K562 (cell line): ENCODE measurements at regions not wholly inside any gene's neighbourhood (a gene's known extent, or its start where the extent isn't known, plus 50 kb on each side); places are given as distances from the start of the nearest gene placed in this dataset.

Experiments
- ATAC-seq: fragments of 200-7000 bp; cut with Tn5 transposase; 3 replicates; pipeline ENCODE4 v1.9.1; 2020; ENCODE audit warnings: moderate library complexity
- BruUV-seq: library from RNA; stranded (reverse); fragments of 400-500 nt; replicated peaks from 2 replicates; lab custom pipeline; 2021; lab: Mats Ljungman, UMichigan
- CTCF ChIA-PET: fragments of 300-600 bp; formaldehyde crosslinking; extraction: SDS; loops from one replicate; lab custom pipeline; 2021; ENCODE audit warnings: low intra/inter-chr PET ratio; lab: Yijun Ruan, JAX
- POLR2A ChIA-PET: fragments of 300-600, 350-650 bp; sonication (Branson Sonifier 250); formaldehyde crosslinking; extraction: SDS; loops from one replicate; lab custom pipeline; 2021; ENCODE audit warnings: antibody characterized with exemption, inconsistent platforms; lab: Yijun Ruan, JAX
- DNase-seq, 4 experiments: peaks; one replicate each; pipeline versions ENCODE4 v3.0.0 to v3.0.0-alpha.2; 2011 to 2018; ENCODE audit warnings: low spot score in 3 of 4, mixed read lengths in 3 of 4; ENCODE audit errors: extremely low read depth in 1 of 4
- FAIRE-seq: peaks from 2 replicates; lab custom pipeline; 2011; peaks lifted over from hg19 to GRCh38; lab: Jason Lieb, UNC
- H2AFZ ChIP-seq: 2 replicates; pipeline ENCODE4 v1.6.0; 2011; ENCODE audit warnings: low read depth, low read length, control low read depth, inconsistent platforms
- H3K27ac ChIP-seq: fragments of 200-600 bp; 3 replicates; pipeline ENCODE4 v1.8.0; 2011; ENCODE audit warnings: low read depth, mild to moderate bottlenecking, control low read depth, inconsistent platforms, low read length, moderate library complexity, mixed read lengths; ENCODE audit errors: extremely low read depth
- H3K27me3 ChIP-seq, 2 experiments: fragments of 300-600 bp in 1 of 2; 2 replicates in 1 of 2; 3 replicates in 1 of 2; pipeline versions ENCODE4 v1.6.0 to v1.8.0; 2011; ENCODE audit warnings: inconsistent platforms in 2 of 2, low read length in 2 of 2, mild to moderate bottlenecking in 1 of 2, mixed read lengths in 1 of 2, moderate library complexity in 1 of 2; ENCODE audit not compliant: control insufficient read depth in 2 of 2, insufficient read depth in 2 of 2
- H3K36me3 ChIP-seq: fragments of 300-600 bp; 3 replicates; pipeline ENCODE4 v1.8.0; 2011; ENCODE audit warnings: mild to moderate bottlenecking, low read length, inconsistent platforms; ENCODE audit not compliant: control insufficient read depth, insufficient read depth
- H3K4me1 ChIP-seq, 2 experiments: fragments of 200-600 bp in 1 of 2; replicated peaks in 1 of 2; 2 replicates in 1 of 2; 3 replicates in 1 of 2; pipeline versions ENCODE4 v1.5.1 to v1.8.0; 2011; ENCODE audit warnings: inconsistent platforms in 2 of 2, low read length in 2 of 2, mild to moderate bottlenecking in 1 of 2, mixed read lengths in 1 of 2, moderate library complexity in 1 of 2; ENCODE audit not compliant: control insufficient read depth in 2 of 2, insufficient read depth in 2 of 2
- H3K4me2 ChIP-seq: 2 replicates; pipeline ENCODE4 v1.6.1; 2011; ENCODE audit warnings: low read length, control low read depth, inconsistent platforms, mixed read lengths; ENCODE audit not compliant: insufficient read depth
- H3K4me3 ChIP-seq: fragments of 200-600 bp; sonication (generic), shearing (Covaris generic); 2 replicates; pipeline ENCODE4 v1.5.1; 2016; ENCODE audit warnings: control low read depth, inconsistent platforms
- H3K79me2 ChIP-seq: fragments of 200-600 bp; 3 replicates; pipeline ENCODE4 v1.8.0; 2011; ENCODE audit warnings: low read length, inconsistent platforms; ENCODE audit not compliant: control insufficient read depth, insufficient read depth
- H3K9ac ChIP-seq, 2 experiments: 2 replicates each; pipeline versions ENCODE4 v1.6.0 to v1.6.1; 2011; ENCODE audit warnings: low read depth in 2 of 2, low read length in 2 of 2, control low read depth in 1 of 2, inconsistent platforms in 1 of 2, mild to moderate bottlenecking in 1 of 2, mixed read lengths in 1 of 2; ENCODE audit not compliant: insufficient read depth in 1 of 2
- H3K9me1 ChIP-seq: one replicate; pipeline ENCODE4 v1.6.0; 2011; ENCODE audit warnings: inconsistent platforms, mild to moderate bottlenecking, low read length, moderate library complexity; ENCODE audit not compliant: control insufficient read depth, insufficient read depth
- H3K9me3 ChIP-seq: replicated peaks from 2 replicates; pipeline ENCODE4 v1.5.1; 2011; ENCODE audit warnings: low read depth, low read length, inconsistent platforms; ENCODE audit not compliant: control insufficient read depth, insufficient read depth
- H4K20me1 ChIP-seq: replicated peaks from 2 replicates; pipeline ENCODE4 v1.6.1; 2011; ENCODE audit warnings: low read length, inconsistent platforms, mixed read lengths; ENCODE audit not compliant: control insufficient read depth, insufficient read depth
- POLR2AphosphoS5 ChIP-seq: IDR thresholded peaks from 2 replicates; pipeline ENCODE4 v1.6.1; 2011; ENCODE audit warnings: mild to moderate bottlenecking, low read depth, low read length, moderate library complexity; ENCODE audit not compliant: control insufficient read depth, insufficient read depth
- ZNF217 ChIP-seq: sonication (generic); formaldehyde crosslinking; IDR thresholded peaks from 2 replicates; pipeline ENCODE4 v1.8.0; 2022; ENCODE audit warnings: mild to moderate bottlenecking, missing genetic modification reagents
- WGBS: fragments of 100-300 bp; shearing (Covaris generic); methylation state at CpG from one replicate; pipeline ENCODE4 v1.1.6; 2016; ENCODE audit warnings: low coverage, mixed read lengths; ENCODE audit not compliant: insufficient coverage; ENCODE audit errors: missing lambda C conversion rate; 5-methylcytosine and 5-hydroxymethylcytosine counted together
- in situ Hi-C: fragments of 300-500 bp; cut with MboI; formaldehyde crosslinking; loops from 4 replicates; pipeline ENCODE4 v1.15.0; 2018; ENCODE audit warnings: inconsistent platforms, mixed read lengths
- intact Hi-C: fragments of 100-400 bp; cut with micrococcal nuclease; formaldehyde crosslinking; loops from 2 replicates; pipeline ENCODE4 v1.14.2; 2022

DNA sequence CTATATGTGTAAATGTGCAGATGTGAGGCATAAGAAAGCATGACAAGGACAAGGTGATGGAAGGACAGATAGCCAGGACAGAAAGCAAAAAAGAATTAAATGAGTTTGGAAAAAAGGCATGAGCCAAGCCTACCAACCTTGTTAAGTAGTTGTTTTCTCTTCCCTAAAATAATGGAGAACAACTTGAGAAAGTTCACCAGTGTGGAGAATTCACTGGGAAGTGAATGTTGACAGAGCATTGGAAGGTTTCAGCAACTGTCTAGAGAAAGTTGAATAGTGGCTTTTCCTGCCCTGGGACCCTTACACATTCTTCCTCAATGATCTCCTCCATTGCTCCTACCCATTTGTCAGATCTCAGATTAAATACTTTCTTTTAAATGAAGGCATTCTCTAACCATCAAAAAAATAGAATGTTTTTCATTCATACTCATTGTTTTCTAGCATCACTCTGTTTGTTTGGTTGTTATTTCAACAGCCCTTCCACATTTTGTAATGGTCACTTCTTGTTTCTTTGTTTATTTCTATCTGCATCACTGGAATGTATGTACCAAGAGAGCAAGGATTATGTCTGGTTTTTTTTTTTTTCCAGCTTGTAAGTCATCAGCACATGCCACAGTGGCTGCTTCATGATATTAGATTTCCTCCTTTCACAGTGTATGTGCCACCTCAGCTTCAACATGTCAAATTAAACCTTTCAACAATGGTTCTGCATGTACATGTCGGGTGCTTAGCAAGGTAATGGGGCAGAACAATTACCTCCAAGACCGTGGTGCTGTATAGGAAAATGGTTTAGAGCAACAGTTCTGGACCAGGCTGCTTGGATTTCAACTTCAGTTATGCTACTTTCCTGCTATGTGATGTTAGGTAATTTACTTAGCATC lies 586.0 kb upstream of the VRK2 start:
- WGBS, result 0% methylated on average over 2 of the region's 2 CpGs
- no peaks in the 10 kb centered on the region for H3K36me3 ChIP-seq
- FAIRE-seq (no peak), ATAC-seq (no peak), DNase-seq (no peak)
- CTCF ChIA-PET, result no interaction called here
- H3K27ac ChIP-seq, result no peak overlapping the region
- no peaks in the 10 kb centered on the region for H3K4me1 ChIP-seq
- no peaks in the 10 kb centered on the region for H3K27me3 ChIP-seq
- H3K4me2 ChIP-seq, result no peak overlapping the region
- H3K79me2 ChIP-seq, result no peaks in the 10 kb centered on the region
- no peaks in the 10 kb centered on the region for H3K9me1 ChIP-seq
- no peaks in the 10 kb centered on the region; the same call in 1 of the 2 replicates for H3K9me3 ChIP-seq
- H4K20me1 ChIP-seq, result no peaks in the 10 kb centered on the region
- BruUV-seq, result no TSS peak
- POLR2A ChIA-PET, result no interaction called here
- no peak overlapping the region for H3K4me3 ChIP-seq
- H2AFZ ChIP-seq, result no peak overlapping the region
- no peak for TF ChIP-seq POLR2AphosphoS5
- no peak overlapping the region for H3K9ac ChIP-seq
- in situ Hi-C loops (no loop called here), intact Hi-C loops (no loop called here)

- H3K4me3 ChIP-seq, result no peak overlapping the region
- ChIA-PET POLR2A (no interaction called here), CTCF (no interaction called here)
- no peaks in the 10 kb centered on the region for H3K4me1 ChIP-seq
- ATAC-seq (no peak), DNase-seq (no peak), FAIRE-seq (no peak)
- intact Hi-C loops (no loop called here), in situ Hi-C loops (no loop called here)
- no peak for TF ChIP-seq ZNF217 (CRISPR knock-in tag)
- H3K9me1 ChIP-seq, result no peaks in the 10 kb centered on the region
- no peak overlapping the region for H3K27ac ChIP-seq
- H3K36me3 ChIP-seq, result no peaks in the 10 kb centered on the region
- no peak overlapping the region for H3K4me2 ChIP-seq
- H2AFZ ChIP-seq, result no peak overlapping the region
- H3K9me3 ChIP-seq, result no peaks in the 10 kb centered on the region
- no peaks in the 10 kb centered on the region for H3K27me3 ChIP-seq
- H4K20me1 ChIP-seq, result no peaks in the 10 kb centered on the region
- H3K9ac ChIP-seq, result no peak overlapping the region
- 2% methylated on average over 4 of the region's 4 CpGs for WGBS
- H3K79me2 ChIP-seq, result no peaks in the 10 kb centered on the region
- no TSS peak for BruUV-seq
Observed at GRCh38 chr2:57461624-57462023, 585.0 kb upstream of the VRK2 start.
